Ishikawa (cell line): ENCODE measurements at regions not wholly inside any gene's neighbourhood (a gene's known extent, or its start where the extent isn't known, plus 50 kb on each side); places are given as distances from the start of the nearest gene placed in this dataset.

ENCODE experiments used
- REST ChIP-seq: IDR thresholded peaks from 2 replicates; pipeline ENCODE4 v1.6.1; 2012; ENCODE audit warnings: low read depth, mild to moderate bottlenecking
- TCF12 ChIP-seq: IDR thresholded peaks from 2 replicates; pipeline ENCODE4 v1.6.1; 2012; ENCODE audit warnings: low read depth

GRCh38 chr7:110257673-110258072, 833.3 kb upstream of the LRRN3 start:
- TF ChIP-seq REST: no peak
- TF ChIP-seq TCF12: no peak
